HepG2 (cell line): ENCODE measurements at regions not wholly inside any gene's neighbourhood (a gene's known extent, or its start where the extent isn't known, plus 50 kb on each side); places are given as distances from the start of the nearest gene placed in this dataset.

Source experiments
- TF ChIP-seq, protein P1 (sequence below), 2 experiments: IDR thresholded peaks; 2 replicates each; pipeline ENCODE4 v1.6.1; 2011 to 2012; ENCODE audit warnings: low read length in 2 of 2, borderline replicate concordance in 1 of 2, low read depth in 1 of 2, mild to moderate bottlenecking in 1 of 2, moderate library complexity in 1 of 2
- TF ChIP-seq, protein P2 (sequence below): sonication (generic); formaldehyde crosslinking; IDR thresholded peaks from 2 replicates; pipeline ENCODE4 v1.5.0; 2020; ENCODE audit warnings: mild to moderate bottlenecking, missing genetic modification reagents, moderate library complexity

DNA sequence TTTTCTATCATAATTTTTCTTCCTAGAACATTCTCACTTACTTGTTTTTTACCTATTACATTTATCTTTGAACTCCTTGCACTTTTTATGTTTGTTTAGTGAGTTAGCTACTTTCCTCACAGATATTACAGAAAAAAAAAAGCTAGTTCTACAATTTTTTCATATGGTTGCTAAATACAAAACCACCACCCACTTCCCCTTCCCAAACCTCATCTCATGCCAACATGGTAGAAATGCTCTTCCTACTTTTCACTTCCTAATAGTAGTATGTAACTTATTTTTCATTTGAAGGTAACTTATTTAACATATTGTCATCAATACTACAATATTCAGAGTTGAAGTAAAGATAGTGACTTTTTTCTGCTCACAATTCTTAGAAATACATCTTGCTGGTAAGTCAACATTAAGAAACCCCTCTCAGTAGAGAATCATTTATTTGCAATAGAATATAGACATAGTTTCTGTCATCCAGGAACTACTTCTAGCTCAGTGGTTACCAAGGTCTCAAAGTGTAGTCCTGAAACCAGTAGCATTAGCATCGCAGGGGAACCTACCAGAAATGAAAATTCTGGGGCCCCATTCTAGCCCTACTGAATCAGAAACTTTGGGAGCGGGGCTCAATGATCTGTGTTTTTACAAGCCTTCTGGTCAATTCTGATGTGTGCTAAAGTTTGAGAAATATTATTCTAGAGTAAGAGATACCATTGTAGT is 1124.6 kb downstream of the DTWD2 start:
- TF ChIP-seq, protein P1, sequence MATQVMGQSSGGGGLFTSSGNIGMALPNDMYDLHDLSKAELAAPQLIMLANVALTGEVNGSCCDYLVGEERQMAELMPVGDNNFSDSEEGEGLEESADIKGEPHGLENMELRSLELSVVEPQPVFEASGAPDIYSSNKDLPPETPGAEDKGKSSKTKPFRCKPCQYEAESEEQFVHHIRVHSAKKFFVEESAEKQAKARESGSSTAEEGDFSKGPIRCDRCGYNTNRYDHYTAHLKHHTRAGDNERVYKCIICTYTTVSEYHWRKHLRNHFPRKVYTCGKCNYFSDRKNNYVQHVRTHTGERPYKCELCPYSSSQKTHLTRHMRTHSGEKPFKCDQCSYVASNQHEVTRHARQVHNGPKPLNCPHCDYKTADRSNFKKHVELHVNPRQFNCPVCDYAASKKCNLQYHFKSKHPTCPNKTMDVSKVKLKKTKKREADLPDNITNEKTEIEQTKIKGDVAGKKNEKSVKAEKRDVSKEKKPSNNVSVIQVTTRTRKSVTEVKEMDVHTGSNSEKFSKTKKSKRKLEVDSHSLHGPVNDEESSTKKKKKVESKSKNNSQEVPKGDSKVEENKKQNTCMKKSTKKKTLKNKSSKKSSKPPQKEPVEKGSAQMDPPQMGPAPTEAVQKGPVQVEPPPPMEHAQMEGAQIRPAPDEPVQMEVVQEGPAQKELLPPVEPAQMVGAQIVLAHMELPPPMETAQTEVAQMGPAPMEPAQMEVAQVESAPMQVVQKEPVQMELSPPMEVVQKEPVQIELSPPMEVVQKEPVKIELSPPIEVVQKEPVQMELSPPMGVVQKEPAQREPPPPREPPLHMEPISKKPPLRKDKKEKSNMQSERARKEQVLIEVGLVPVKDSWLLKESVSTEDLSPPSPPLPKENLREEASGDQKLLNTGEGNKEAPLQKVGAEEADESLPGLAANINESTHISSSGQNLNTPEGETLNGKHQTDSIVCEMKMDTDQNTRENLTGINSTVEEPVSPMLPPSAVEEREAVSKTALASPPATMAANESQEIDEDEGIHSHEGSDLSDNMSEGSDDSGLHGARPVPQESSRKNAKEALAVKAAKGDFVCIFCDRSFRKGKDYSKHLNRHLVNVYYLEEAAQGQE (IDR thresholded peaks at IDR 0.05; ENCODE audit: borderline replicate concordance in 1 of 2, low read depth in 1 of 2, low read length in 2 of 2), result no peak
- TF ChIP-seq, protein P2, sequence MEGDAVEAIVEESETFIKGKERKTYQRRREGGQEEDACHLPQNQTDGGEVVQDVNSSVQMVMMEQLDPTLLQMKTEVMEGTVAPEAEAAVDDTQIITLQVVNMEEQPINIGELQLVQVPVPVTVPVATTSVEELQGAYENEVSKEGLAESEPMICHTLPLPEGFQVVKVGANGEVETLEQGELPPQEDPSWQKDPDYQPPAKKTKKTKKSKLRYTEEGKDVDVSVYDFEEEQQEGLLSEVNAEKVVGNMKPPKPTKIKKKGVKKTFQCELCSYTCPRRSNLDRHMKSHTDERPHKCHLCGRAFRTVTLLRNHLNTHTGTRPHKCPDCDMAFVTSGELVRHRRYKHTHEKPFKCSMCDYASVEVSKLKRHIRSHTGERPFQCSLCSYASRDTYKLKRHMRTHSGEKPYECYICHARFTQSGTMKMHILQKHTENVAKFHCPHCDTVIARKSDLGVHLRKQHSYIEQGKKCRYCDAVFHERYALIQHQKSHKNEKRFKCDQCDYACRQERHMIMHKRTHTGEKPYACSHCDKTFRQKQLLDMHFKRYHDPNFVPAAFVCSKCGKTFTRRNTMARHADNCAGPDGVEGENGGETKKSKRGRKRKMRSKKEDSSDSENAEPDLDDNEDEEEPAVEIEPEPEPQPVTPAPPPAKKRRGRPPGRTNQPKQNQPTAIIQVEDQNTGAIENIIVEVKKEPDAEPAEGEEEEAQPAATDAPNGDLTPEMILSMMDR (CRISPR knock-in tag), result no peak
